Activated CD8-positive, alpha-beta T cell treated with anti-CD3 and anti-CD28 coated beads for 36 hours (primary cell): ENCODE measurements at regions not wholly inside any gene's neighbourhood (a gene's known extent, or its start where the extent isn't known, plus 50 kb on each side); places are given as distances from the start of the nearest gene placed in this dataset.

Source experiments
- ATAC-seq: fragments of 200-7000 bp; cut with Tn5 transposase; one replicate; pipeline ENCODE4 v1.10.0; 2021; ENCODE audit warnings: mild to moderate bottlenecking, moderate library complexity
- CTCF ChIA-PET: fragments of 350-600 bp; sonication (Branson Sonifier 250); formaldehyde crosslinking; loops from one replicate; lab custom pipeline; 2021; ENCODE audit warnings: antibody characterized with exemption; lab: Charles Lee
- POLR2A ChIA-PET: fragments of 350-600 bp; sonication (Branson Sonifier 250); formaldehyde crosslinking; loops from one replicate; lab custom pipeline; 2021; ENCODE audit warnings: antibody characterized with exemption; lab: Charles Lee
- DNase-seq: peaks from one replicate; pipeline ENCODE4 v3.0.0-alpha.2; 2020
- H3K27ac Mint-ChIP-seq: one replicate; pipeline ENCODE4 v1.8.0; 2021; ENCODE audit warnings: mild to moderate bottlenecking, mixed read lengths
- H3K27me3 Mint-ChIP-seq: one replicate; pipeline ENCODE4 v1.8.0; 2021; ENCODE audit warnings: mixed read lengths
- H3K36me3 Mint-ChIP-seq: one replicate; pipeline ENCODE4 v1.8.0; 2021; ENCODE audit warnings: low read depth, mixed read lengths
- H3K4me1 Mint-ChIP-seq: one replicate; pipeline ENCODE4 v1.8.0; 2021; ENCODE audit warnings: low read depth, mixed read lengths
- H3K4me3 Mint-ChIP-seq: one replicate; pipeline ENCODE4 v1.8.0; 2021; ENCODE audit warnings: mild to moderate bottlenecking, moderate library complexity, mixed read lengths
- H3K9me3 Mint-ChIP-seq: one replicate; pipeline ENCODE4 v1.8.0; 2021; ENCODE audit warnings: mixed read lengths
- intact Hi-C: fragments of 100-400 bp; cut with micrococcal nuclease; formaldehyde crosslinking; loops from one replicate; pipeline ENCODE4 v1.10.0; 2022
- TF ChIP-seq, protein P1 (sequence below): fragments of 200-600 bp; IDR thresholded peaks from one replicate; pipeline ENCODE4 v1.8.0; 2022; ENCODE audit warnings: antibody characterized with exemption, mild to moderate bottlenecking

GRCh38 chr5:13997514-13997913 lies 53.0 kb upstream of the DNAH5 start:
- ATAC-seq (no peak), DNase-seq (no peak)
- Mint-ChIP-seq H3K4me3 (no peak overlapping the region), H3K27me3 (peaks cover 2% of the 10 kb centered on the region), H3K27ac (no peak overlapping the region), H3K36me3 (no peaks in the 10 kb centered on the region), H3K4me1 (no peaks in the 10 kb centered on the region), H3K9me3 (peaks cover 6% of the 10 kb centered on the region)
- CTCF ChIA-PET: no interaction called here
- intact Hi-C loops: no loop called here
- TF ChIP-seq, protein P1, sequence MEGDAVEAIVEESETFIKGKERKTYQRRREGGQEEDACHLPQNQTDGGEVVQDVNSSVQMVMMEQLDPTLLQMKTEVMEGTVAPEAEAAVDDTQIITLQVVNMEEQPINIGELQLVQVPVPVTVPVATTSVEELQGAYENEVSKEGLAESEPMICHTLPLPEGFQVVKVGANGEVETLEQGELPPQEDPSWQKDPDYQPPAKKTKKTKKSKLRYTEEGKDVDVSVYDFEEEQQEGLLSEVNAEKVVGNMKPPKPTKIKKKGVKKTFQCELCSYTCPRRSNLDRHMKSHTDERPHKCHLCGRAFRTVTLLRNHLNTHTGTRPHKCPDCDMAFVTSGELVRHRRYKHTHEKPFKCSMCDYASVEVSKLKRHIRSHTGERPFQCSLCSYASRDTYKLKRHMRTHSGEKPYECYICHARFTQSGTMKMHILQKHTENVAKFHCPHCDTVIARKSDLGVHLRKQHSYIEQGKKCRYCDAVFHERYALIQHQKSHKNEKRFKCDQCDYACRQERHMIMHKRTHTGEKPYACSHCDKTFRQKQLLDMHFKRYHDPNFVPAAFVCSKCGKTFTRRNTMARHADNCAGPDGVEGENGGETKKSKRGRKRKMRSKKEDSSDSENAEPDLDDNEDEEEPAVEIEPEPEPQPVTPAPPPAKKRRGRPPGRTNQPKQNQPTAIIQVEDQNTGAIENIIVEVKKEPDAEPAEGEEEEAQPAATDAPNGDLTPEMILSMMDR: no peak
- POLR2A ChIA-PET: no interaction called here

DNA sequence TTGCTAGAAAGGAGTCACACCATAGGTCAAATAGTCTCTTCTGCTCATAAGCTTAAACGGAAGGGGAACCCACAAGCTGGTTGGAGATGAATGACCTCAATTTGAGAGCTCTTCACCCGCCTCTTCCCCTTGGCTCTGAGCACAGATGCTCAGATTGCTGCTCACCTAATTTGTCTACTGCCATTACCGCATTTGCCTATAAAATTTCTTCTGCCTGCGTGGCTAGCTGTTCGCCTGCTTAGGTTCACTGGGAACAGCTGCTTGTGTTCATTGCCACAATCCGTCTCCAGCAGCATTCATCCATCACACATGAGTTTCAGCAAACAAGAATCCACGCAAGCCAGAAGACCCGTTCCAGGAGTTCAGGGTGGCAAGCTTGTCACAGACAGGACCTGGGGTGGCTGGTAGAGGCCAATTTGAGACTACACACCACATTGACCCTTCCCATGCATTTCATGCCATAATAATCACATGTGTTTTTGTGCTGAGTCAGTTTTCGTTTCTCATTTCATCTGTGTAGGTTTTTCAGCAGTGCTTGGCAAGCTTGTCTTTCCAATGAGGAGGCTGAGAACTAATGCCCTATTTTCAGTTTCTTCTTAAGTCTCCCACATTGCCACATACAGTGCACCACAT lies 50.2 kb upstream of the DNAH5 start:
- intact Hi-C loops: no loop called here
- Mint-ChIP-seq H3K4me3 (no peak overlapping the region), H3K36me3 (no peaks in the 10 kb centered on the region), H3K9me3 (peaks cover 4% of the 10 kb centered on the region), H3K4me1 (no peaks in the 10 kb centered on the region), H3K27me3 (no peaks in the 10 kb centered on the region), H3K27ac (no peak overlapping the region)
- POLR2A ChIA-PET: no interaction called here
- ATAC-seq (no peak), DNase-seq (no peak)
- TF ChIP-seq, protein P1: no peak
- CTCF ChIA-PET: no interaction called here
